Daoy (cell line): ENCODE measurements at regions not wholly inside any gene's neighbourhood (a gene's known extent, or its start where the extent isn't known, plus 50 kb on each side); places are given as distances from the start of the nearest gene placed in this dataset.
"Not testable (repeated sequence)": the region's sequence is repeated elsewhere in the genome, so short reads cannot be mapped to it uniquely, and the experiment has no call there.

Experiments used
- DNase-seq: peaks from one replicate; pipeline ENCODE4 v3.0.0-alpha.2; 2015; ENCODE audit warnings: low read depth

DNA sequence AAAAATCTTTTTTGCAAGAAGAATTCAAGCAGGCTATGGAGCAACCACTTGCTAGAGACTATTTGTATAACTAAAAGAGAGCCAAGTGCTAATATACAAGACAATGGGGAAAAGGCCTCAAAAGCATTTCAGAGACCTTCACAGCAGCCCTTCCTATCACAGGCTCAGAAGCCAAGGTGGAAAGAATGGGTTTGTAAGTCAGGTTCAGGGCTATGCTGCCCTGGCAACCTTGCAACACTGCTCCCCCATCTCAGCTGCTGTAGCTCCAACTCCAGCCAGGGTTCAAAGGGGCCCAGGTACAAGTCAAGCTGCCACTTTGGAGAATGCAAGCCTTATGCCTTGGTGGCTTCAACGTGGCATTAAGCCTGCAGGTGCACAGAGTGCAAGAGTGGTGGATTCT lies 253.7 kb upstream of the C1QTNF3 start:
- not testable (repeated sequence) for DNase-seq

DNA sequence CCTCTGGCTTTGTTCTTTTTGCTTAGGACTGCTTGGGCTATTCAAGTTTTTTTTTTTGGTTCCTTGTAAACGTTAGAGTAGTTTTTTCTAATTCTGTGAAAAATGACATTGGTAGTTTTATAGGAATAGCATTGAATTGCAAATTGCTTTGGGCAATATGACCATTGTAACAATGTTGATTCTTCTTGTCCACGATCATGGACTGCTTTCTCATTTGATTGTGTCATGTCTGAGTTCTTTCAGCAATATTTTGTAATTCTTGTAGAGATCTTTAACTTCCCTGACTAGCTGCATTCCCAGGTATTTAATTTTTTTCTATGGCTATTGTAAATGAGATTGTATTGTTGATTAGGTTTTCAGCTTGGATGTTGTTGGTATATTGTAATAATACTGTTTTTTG lies 286.2 kb upstream of the C1QTNF3 start:
- DNase-seq = not testable (repeated sequence)

- DNase-seq = not testable (repeated sequence)
These were observed 286.6 kb upstream of the C1QTNF3 start for GRCh38 chr5:34329611-34330108.

DNA sequence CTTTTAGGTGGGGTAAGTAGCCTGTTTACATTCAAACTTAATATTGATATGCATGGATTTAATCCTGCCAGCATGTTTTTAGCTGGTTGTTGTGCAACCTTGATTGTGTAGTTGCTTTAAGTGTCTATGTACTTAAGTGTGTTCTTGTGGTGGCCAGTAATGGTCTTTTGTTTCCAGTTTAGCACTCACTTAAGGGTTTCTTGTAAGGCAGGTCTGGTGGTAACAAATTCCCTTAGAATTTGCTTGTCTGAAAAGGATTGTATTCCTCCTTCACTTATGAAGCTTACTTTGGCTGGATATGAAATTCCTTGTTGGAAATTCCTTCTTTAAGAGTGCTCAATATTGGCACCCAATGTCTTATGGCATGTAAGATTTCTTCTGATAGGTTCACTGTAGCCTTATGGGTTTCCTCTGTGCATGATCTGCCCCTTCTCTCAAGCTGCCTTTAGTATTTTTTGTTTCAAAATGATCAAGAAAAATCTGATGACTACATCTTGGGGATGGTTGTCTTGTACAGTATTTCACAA lies 289.0 kb upstream of the C1QTNF3 start:
- DNase-seq = not testable (repeated sequence)

GRCh38 chr5:34339408-34340001 lies 296.5 kb upstream of the C1QTNF3 start:
- not testable (repeated sequence) for DNase-seq

DNA sequence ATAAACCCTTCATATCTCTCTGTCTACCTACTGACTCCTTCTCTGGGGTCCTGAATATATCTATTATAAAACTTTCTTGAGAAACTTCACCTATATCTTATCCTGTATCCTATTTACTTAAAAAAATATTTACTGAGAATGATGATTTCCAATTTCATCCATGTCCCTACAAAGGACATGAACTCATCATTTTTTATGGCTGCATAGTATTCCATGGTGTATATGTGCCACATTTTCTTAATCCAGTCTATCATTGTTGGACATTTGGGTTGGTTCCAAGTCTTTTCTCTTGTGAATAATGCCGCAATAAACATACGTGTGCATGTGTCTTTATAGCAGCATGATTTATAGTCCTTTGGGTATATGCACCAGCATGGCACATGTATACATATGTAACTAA lies 301.7 kb upstream of the RAI14 start:
- DNase-seq = not testable (repeated sequence)

DNA sequence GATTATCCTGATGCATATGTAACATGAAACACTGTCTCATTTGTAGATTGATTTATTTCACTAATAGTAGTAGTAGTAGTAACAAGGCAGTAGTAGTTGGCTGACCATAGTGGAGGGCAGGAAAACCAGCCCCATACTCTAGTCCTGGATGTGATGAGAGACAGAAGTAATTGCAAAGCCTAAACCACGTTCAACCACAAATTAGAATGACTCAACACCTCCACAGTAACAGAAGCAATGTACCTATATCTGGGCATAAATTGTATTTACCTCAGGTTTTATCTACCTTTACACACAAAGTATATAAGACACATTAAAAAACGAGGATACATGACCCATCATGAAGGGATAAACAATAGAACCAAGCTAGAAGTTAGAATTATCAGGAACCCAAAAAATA lies 284.7 kb upstream of the RAI14 start:
- not testable (repeated sequence) for DNase-seq

DNA sequence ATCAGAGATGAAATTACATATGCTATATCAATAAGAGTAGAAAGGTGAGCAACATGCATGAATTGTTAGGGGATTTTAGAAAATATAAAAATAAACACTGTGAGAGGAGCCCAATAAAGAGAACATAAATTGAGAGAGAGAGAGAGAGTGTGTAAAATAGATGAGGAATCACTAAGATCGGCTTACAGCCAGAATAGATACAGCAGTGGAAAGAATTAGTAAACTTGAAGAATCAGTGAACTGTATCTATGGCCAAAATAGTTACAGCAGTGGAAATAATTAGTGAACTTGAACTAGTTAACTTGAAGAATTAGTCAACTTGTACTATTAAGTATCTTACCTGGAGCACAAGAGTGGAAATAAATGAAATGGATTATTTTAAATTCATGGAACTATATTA lies 284.3 kb upstream of the RAI14 start:
- not testable (repeated sequence) for DNase-seq

GRCh38 chr5:34372739-34373138 lies 283.4 kb upstream of the RAI14 start:
- DNase-seq = not testable (repeated sequence)

- not testable (repeated sequence) for DNase-seq
These were observed 278.5 kb upstream of the RAI14 start for GRCh38 chr5:34377651-34378050.

- not testable (repeated sequence) for DNase-seq
These were observed 277.6 kb upstream of the RAI14 start for GRCh38 chr5:34378498-34378897.

- not testable (repeated sequence) for DNase-seq
These were observed 267.4 kb upstream of the RAI14 start for GRCh38 chr5:34388754-34389153.

GRCh38 chr5:34409373-34409772 lies 246.8 kb upstream of the RAI14 start:
- no peak for DNase-seq

GRCh38 chr5:34410411-34411139 lies 245.6 kb upstream of the RAI14 start:
- no peak for DNase-seq

- no peak for DNase-seq
These were observed 244.4 kb upstream of the RAI14 start for GRCh38 chr5:34411470-34412346.

GRCh38 chr5:34412736-34413135 lies 243.4 kb upstream of the RAI14 start:
- DNase-seq = peak; percentile 17

- no peak for DNase-seq
These were observed 240.4 kb upstream of the RAI14 start for GRCh38 chr5:34415559-34416198.

DNA sequence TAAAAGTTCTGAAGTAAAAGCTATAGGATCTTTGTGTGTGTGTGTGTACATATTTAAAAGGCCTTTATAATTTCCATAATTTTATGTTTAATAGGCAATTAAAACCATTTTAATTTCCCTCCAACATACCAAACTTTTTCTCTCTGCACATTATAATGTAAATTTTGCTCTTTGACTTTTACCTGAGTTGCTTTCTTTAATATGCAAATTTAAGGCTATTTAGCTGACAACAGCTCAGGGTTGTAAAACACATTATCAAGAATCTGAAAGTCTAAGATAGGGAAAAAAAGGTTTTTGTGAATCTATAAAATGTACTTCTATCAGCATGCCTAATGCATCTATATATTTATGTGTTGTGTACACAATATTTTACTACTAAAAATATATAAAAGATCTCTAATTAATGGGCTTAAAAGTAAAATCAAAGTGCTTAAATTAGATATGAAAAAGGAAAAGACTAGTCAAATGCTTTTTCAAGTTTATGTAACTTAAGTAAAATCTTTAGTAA lies 239.6 kb upstream of the RAI14 start:
- DNase-seq = no peak

- not testable (repeated sequence) for DNase-seq
These were observed 235.9 kb upstream of the RAI14 start for GRCh38 chr5:34420191-34420590.

GRCh38 chr5:34436761-34437501 lies 219.2 kb upstream of the RAI14 start:
- DNase-seq = peak; percentile 38

DNA sequence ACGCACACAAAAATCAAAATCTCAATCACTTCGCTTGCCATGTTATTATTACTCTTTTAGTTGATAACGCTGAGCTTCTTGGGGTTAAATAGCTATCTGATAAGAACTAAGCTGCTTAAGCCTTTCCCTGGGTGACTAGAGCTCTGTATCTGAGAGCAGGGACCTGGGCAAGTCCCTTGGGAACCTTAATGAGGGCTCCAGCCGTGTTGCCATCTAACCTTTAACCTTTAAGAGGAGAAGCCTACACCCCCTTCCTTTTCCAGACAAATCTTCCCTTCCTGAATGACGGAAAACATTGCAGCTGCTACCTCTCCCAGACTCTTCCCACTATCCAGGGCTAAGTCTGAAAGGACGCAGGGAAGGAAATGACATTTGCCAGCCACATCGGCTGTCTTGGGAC lies 216.5 kb upstream of the RAI14 start:
- no peak for DNase-seq
